ENCODE measurements at regions not wholly inside any gene's neighbourhood (a gene's known extent, or its start where the extent isn't known, plus 50 kb on each side); places are given as distances from the start of the nearest gene placed in this dataset.

GRCh38 chr3:35276568-35276967 is 362.8 kb upstream of the ARPP21 start:
- no peak for TF ChIP-seq CTCF (IDR thresholded peaks at IDR 0.05; ENCODE audit: poor library complexity, severe bottlenecking)
- TF ChIP-seq TAF1 (IDR thresholded peaks at IDR 0.05; ENCODE audit: low read depth), result no peak
- no peak for TF ChIP-seq EP300 (conservative IDR thresholded peaks at IDR 0.05; ENCODE audit: poor library complexity, severe bottlenecking)
- TF ChIP-seq REST (IDR thresholded peaks at IDR 0.05; ENCODE audit: borderline replicate concordance), result no peak
- TF ChIP-seq EZH2 (IDR thresholded peaks at IDR 0.05; ENCODE audit: borderline replicate concordance, insufficient read depth, low read length, poor library complexity, severe bottlenecking), result no peak
- no peak for TF ChIP-seq SMC3 (conservative IDR thresholded peaks at IDR 0.05; ENCODE audit: poor library complexity)

Data from neural cell (in vitro differentiated cells).